ENCODE measurements at regions not wholly inside any gene's neighbourhood (a gene's known extent, or its start where the extent isn't known, plus 50 kb on each side); places are given as distances from the start of the nearest gene placed in this dataset.

DNA sequence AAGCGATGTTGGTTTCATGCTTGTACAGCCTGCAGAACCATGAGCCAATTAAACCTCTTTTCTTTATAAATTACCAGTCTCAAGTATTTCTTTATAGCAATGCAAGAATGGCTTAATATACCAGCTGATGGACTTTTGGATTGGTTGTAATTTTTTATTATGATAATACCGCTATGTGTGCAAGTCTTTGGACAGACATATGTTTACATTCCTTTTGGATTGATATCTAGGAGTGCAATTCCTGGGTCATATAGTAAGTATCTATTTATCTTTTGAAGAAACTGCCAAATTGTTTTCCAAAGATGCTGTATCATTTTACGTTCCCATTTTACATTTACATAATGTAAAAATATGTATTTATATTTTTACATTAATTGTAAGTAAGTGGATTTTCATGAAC is 81.2 kb upstream of the PIP4K2A start:
- H3K27ac ChIP-seq (replicated peaks): no peak overlapping the region
- H3K36me3 ChIP-seq: no peaks in the 10 kb centered on the region
- H3K9me3 ChIP-seq (replicated peaks): no peaks in the 10 kb centered on the region
- H3K4me3 ChIP-seq: no peak overlapping the region
- no peak for DNase-seq
- TF ChIP-seq, protein P1, sequence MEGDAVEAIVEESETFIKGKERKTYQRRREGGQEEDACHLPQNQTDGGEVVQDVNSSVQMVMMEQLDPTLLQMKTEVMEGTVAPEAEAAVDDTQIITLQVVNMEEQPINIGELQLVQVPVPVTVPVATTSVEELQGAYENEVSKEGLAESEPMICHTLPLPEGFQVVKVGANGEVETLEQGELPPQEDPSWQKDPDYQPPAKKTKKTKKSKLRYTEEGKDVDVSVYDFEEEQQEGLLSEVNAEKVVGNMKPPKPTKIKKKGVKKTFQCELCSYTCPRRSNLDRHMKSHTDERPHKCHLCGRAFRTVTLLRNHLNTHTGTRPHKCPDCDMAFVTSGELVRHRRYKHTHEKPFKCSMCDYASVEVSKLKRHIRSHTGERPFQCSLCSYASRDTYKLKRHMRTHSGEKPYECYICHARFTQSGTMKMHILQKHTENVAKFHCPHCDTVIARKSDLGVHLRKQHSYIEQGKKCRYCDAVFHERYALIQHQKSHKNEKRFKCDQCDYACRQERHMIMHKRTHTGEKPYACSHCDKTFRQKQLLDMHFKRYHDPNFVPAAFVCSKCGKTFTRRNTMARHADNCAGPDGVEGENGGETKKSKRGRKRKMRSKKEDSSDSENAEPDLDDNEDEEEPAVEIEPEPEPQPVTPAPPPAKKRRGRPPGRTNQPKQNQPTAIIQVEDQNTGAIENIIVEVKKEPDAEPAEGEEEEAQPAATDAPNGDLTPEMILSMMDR (IDR thresholded peaks at IDR 0.05; ENCODE audit: borderline replicate concordance): no peak
- intact Hi-C loops (cut with micrococcal nuclease): no loop called here
- no peaks in the 10 kb centered on the region for H3K4me1 ChIP-seq
- no peaks in the 10 kb centered on the region for H3K27me3 ChIP-seq (ENCODE audit: low read depth)

DNA sequence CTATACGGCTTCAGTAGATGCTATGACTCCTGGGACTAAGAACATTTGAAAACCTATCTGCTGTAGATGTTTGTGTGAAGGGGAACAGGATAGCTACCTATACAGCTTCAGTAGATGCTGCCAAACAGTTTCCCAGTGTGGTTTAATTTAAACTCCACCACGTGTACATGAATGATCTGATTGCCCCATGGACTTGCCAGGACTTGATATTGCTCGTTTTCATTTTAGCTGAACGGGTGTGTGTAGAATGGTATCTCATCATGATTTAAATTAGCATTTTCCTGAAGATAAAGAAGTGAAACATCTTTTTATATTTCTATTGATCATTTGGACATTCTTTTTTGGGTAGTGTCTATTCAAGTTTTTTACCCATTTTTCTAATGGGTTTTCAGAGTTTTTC is 77.8 kb upstream of the PIP4K2A start:
- H3K9me3 ChIP-seq (replicated peaks): peaks cover 8% of the 10 kb centered on the region
- no peak overlapping the region for H3K4me3 ChIP-seq
- intact Hi-C loops (cut with micrococcal nuclease): no loop called here
- no peaks in the 10 kb centered on the region for H3K4me1 ChIP-seq
- H3K27ac ChIP-seq (replicated peaks): no peak overlapping the region
- TF ChIP-seq, protein P1 (IDR thresholded peaks at IDR 0.05; ENCODE audit: borderline replicate concordance): no peak
- DNase-seq: no peak
- H3K36me3 ChIP-seq: no peaks in the 10 kb centered on the region
- no peaks in the 10 kb centered on the region for H3K27me3 ChIP-seq (ENCODE audit: low read depth)

DNA sequence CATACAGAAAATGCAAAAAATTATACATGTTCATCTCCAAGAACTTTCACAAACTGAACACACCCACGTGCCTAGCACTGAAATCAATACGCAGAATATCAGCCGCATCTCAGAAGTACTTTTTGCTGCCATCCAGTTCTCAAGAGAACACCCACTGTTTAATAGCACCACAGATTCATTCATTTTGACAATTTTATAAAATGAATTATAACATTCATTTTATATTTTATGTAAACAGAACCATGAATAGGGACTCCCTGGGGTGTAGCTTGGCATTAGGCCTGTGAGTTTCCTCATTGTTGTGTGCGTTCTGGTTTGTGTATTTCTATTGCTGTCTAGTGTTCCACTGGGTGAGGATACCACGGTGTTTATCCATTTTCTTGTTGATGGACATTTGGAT is 77.3 kb upstream of the PIP4K2A start:
- Histone ChIP-seq H3K36me3 (no peaks in the 10 kb centered on the region), H3K27ac (replicated peaks) (no peak overlapping the region), H3K4me3 (no peak overlapping the region), H3K4me1 (no peaks in the 10 kb centered on the region), H3K9me3 (replicated peaks) (peaks cover 8% of the 10 kb centered on the region), H3K27me3 (ENCODE audit: low read depth) (no peaks in the 10 kb centered on the region)
- intact Hi-C loops (cut with micrococcal nuclease): no loop called here
- TF ChIP-seq, protein P1 (IDR thresholded peaks at IDR 0.05; ENCODE audit: borderline replicate concordance): no peak
- DNase-seq: no peak

DNA sequence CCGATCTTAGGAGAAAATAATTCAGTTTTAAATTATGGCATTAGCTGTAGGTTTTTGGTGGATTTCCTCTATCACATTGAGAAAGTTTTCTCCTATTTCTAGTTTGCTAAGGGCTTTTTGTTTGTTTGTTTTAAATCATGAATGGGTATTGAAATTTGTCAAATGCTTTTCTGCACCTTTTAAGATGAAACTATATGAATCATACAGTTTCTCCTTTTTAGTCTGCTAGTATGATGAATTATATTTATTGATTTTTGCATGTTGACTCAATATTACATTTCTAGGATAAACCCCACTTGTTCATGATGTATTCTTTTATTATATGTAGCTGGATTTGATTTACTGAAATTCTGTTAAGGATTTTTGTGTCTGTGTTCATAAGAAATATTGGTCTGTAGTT is 70.3 kb upstream of the PIP4K2A start:
- DNase-seq: no peak

DNA sequence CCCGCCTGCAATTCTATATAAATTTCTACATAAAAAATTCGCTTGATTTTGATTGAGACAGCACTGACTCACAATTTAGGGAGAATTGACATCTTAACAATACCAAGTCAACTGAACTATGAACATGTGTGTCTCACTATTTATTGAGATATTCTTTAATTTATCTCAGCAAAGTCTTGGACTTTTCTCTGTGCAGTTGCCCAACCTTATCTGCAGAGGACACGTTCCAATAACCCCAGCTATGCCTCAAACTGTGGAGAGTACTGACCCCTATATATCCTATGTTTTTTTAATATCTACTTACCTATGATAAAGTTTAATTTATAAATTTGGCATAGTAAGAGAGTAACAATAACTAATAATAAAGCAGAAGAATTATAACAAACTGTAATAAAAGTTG is 69.4 kb upstream of the PIP4K2A start:
- Histone ChIP-seq H3K4me3 (no peak overlapping the region), H3K27me3 (ENCODE audit: low read depth) (no peaks in the 10 kb centered on the region), H3K36me3 (no peaks in the 10 kb centered on the region), H3K9me3 (replicated peaks) (no peaks in the 10 kb centered on the region), H3K4me1 (peaks cover 6% of the 10 kb centered on the region), H3K27ac (replicated peaks) (no peak overlapping the region)
- TF ChIP-seq, protein P1 (IDR thresholded peaks at IDR 0.05; ENCODE audit: borderline replicate concordance): no peak
- no peak for DNase-seq
- intact Hi-C loops (cut with micrococcal nuclease): no loop called here

More for the DNA sequence above, 70.3 kb upstream of the PIP4K2A start:
- Histone ChIP-seq H3K9me3 (replicated peaks) (peaks cover 4% of the 10 kb centered on the region), H3K36me3 (no peaks in the 10 kb centered on the region), H3K4me3 (no peak overlapping the region), H3K27ac (replicated peaks) (no peak overlapping the region), H3K27me3 (ENCODE audit: low read depth) (no peaks in the 10 kb centered on the region), H3K4me1 (peaks cover 6% of the 10 kb centered on the region)
- intact Hi-C loops (cut with micrococcal nuclease): no loop called here
- TF ChIP-seq, protein P1 (IDR thresholded peaks at IDR 0.05; ENCODE audit: borderline replicate concordance): no peak

DNA sequence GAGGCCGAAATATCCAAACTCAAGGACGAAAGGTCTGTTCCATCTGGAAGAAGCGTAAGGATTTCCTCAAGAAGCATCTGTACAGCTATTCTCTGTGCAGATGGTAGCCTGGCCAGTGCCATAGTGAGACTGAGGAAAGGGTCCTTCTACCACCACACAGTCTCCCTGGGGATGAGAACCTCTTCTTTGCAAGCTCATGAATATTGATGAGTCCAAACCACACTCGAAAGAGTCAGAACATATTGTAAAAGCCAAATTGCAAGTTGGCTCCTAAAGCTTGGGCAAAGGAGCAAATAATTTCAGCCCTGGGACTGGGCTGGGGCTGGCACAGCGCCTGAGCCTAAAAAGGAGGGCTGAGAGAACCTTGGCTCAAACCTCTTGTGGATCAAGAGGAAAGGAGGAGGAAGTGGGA is 66.1 kb upstream of the PIP4K2A start:
- intact Hi-C loops (cut with micrococcal nuclease): no loop called here
- TF ChIP-seq, protein P1 (IDR thresholded peaks at IDR 0.05; ENCODE audit: borderline replicate concordance): no peak

More for the DNA sequence above, 66.1 kb upstream of the PIP4K2A start:
- Histone ChIP-seq H3K4me1 (peaks cover 6% of the 10 kb centered on the region), H3K27me3 (ENCODE audit: low read depth) (no peaks in the 10 kb centered on the region), H3K36me3 (no peaks in the 10 kb centered on the region), H3K4me3 (no peak overlapping the region), H3K9me3 (replicated peaks) (peaks cover 4% of the 10 kb centered on the region), H3K27ac (replicated peaks) (peak overlapping the region; percentile 45)
- DNase-seq: no peak

Measured in left ventricle myocardium inferior (tissue), 1 donor.